ENCODE measurements at regions not wholly inside any gene's neighbourhood (a gene's known extent, or its start where the extent isn't known, plus 50 kb on each side); places are given as distances from the start of the nearest gene placed in this dataset.

DNA sequence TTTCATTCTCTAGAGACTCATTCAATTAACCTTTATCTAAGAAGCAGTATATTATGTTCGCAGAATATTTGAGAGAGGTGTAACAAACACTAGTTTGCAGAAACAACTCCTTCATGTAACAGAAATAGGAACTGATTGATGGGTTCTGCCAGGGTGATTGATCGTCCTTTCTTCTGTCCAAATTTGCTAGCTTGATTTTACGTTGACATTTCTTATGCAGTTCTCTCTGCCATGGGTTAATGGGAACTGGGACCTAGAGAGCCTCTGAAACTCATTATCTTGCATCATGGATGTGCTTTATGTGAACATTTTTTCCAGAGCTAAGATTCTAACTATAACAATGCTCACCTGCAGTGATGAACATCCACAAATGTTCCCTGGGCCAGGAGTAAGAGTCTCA is 107.0 kb downstream of the SLC24A2 start:
- no peaks in the 10 kb centered on the region for H4K20me1 ChIP-seq (ENCODE audit: insufficient read depth, low read length)
- TF ChIP-seq EZH2phosphoT487 (IDR thresholded peaks at IDR 0.05; ENCODE audit: low read length) (no peak), EZH2 (optimal IDR thresholded peaks at IDR 0.05; ENCODE audit: low read depth, low read length) (no peak)
- TF ChIP-seq, protein P1, sequence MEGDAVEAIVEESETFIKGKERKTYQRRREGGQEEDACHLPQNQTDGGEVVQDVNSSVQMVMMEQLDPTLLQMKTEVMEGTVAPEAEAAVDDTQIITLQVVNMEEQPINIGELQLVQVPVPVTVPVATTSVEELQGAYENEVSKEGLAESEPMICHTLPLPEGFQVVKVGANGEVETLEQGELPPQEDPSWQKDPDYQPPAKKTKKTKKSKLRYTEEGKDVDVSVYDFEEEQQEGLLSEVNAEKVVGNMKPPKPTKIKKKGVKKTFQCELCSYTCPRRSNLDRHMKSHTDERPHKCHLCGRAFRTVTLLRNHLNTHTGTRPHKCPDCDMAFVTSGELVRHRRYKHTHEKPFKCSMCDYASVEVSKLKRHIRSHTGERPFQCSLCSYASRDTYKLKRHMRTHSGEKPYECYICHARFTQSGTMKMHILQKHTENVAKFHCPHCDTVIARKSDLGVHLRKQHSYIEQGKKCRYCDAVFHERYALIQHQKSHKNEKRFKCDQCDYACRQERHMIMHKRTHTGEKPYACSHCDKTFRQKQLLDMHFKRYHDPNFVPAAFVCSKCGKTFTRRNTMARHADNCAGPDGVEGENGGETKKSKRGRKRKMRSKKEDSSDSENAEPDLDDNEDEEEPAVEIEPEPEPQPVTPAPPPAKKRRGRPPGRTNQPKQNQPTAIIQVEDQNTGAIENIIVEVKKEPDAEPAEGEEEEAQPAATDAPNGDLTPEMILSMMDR (IDR thresholded peaks at IDR 0.05; ENCODE audit: low read length) = no peak

DNA sequence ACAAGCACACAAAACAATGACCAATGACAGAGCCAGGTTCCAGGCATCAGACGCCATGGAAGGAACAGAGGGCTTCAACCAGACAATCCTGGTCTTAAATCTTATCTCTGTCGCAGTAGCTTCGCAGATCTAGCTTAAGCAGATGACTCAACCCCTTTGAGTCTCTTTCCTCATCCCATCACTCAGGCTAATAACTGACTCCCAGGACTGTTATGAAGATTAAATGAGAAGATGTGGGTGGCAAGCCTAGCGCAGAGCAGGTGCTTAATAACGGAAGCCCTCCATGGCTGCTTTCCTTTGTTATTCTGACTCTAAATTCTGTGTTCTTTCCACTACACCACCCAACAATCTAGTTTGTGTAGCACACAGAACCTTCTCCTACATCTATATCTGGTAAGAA is 110.9 kb downstream of the SLC24A2 start:
- Histone ChIP-seq H3K27ac (ENCODE audit: low read length) (no peak overlapping the region), H3K4me2 (ENCODE audit: low read depth, low read length) (no peak overlapping the region), H3F3A (ENCODE audit: insufficient read depth, low read length) (no peaks in the 10 kb centered on the region), H3K79me2 (ENCODE audit: low read length) (no peaks in the 10 kb centered on the region), H3K4me3 (ENCODE audit: low read length) (no peak overlapping the region), H4K20me1 (ENCODE audit: insufficient read depth, low read length) (no peaks in the 10 kb centered on the region), H3K9ac (ENCODE audit: low read length) (no peak overlapping the region), H2AFZ (ENCODE audit: low read length) (no peak overlapping the region), H3K4me1 (ENCODE audit: low read length) (no peaks in the 10 kb centered on the region), H3K9me3 (replicated peaks; ENCODE audit: insufficient read depth, low read length) (no peaks in the 10 kb centered on the region), H3K27me3 (replicated peaks; ENCODE audit: insufficient read depth, low read length) (no peaks in the 10 kb centered on the region), H3K9me2 (replicated peaks; ENCODE audit: insufficient read depth, low read length) (no peaks in the 10 kb centered on the region), H3K36me3 (replicated peaks; ENCODE audit: insufficient read depth, low read length) (no peaks in the 10 kb centered on the region)
- DNase-seq = no peak
- TF ChIP-seq, protein P1 (IDR thresholded peaks at IDR 0.05; ENCODE audit: low read length) = no peak
- TF ChIP-seq EZH2 (optimal IDR thresholded peaks at IDR 0.05; ENCODE audit: low read depth, low read length) (no peak), EZH2phosphoT487 (IDR thresholded peaks at IDR 0.05; ENCODE audit: low read length) (no peak)

More for the DNA sequence above, 107.0 kb downstream of the SLC24A2 start:
- Histone ChIP-seq H2AFZ (ENCODE audit: low read length) (no peak overlapping the region), H3F3A (ENCODE audit: insufficient read depth, low read length) (no peaks in the 10 kb centered on the region), H3K79me2 (ENCODE audit: low read length) (no peaks in the 10 kb centered on the region), H3K27ac (ENCODE audit: low read length) (no peak overlapping the region), H3K9me3 (replicated peaks; ENCODE audit: insufficient read depth, low read length) (no peaks in the 10 kb centered on the region), H3K4me3 (ENCODE audit: low read length) (no peak overlapping the region), H3K27me3 (replicated peaks; ENCODE audit: insufficient read depth, low read length) (no peaks in the 10 kb centered on the region), H3K4me1 (ENCODE audit: low read length) (no peaks in the 10 kb centered on the region), H3K9me2 (replicated peaks; ENCODE audit: insufficient read depth, low read length) (no peaks in the 10 kb centered on the region), H3K9ac (ENCODE audit: low read length) (no peak overlapping the region), H3K36me3 (replicated peaks; ENCODE audit: insufficient read depth, low read length) (no peaks in the 10 kb centered on the region), H3K4me2 (ENCODE audit: low read depth, low read length) (no peak overlapping the region)
- DNase-seq = no peak

- H3K27ac ChIP-seq (ENCODE audit: low read length) = no peak overlapping the region
- no peaks in the 10 kb centered on the region for H3K27me3 ChIP-seq (replicated peaks; ENCODE audit: insufficient read depth, low read length)
These were observed 113.3 kb downstream of the SLC24A2 start for GRCh38 chr9:19675492-19675891.

More at GRCh38 chr9:19675492-19675891, 113.3 kb downstream of the SLC24A2 start:
- no peaks in the 10 kb centered on the region for H3K79me2 ChIP-seq (ENCODE audit: low read length)
- no peak overlapping the region for H3K4me2 ChIP-seq (ENCODE audit: low read depth, low read length)
- no peak for DNase-seq
- TF ChIP-seq EZH2phosphoT487 (IDR thresholded peaks at IDR 0.05; ENCODE audit: low read length) = no peak
- TF ChIP-seq, protein P1 (IDR thresholded peaks at IDR 0.05; ENCODE audit: low read length) = no peak
- no peak overlapping the region for H3K4me3 ChIP-seq (ENCODE audit: low read length)
- no peaks in the 10 kb centered on the region for H3K9me2 ChIP-seq (replicated peaks; ENCODE audit: insufficient read depth, low read length)
- no peaks in the 10 kb centered on the region for H3K4me1 ChIP-seq (ENCODE audit: low read length)
- no peaks in the 10 kb centered on the region for H3K9me3 ChIP-seq (replicated peaks; ENCODE audit: insufficient read depth, low read length)
- H3K9ac ChIP-seq (ENCODE audit: low read length) = no peak overlapping the region
- H3F3A ChIP-seq (ENCODE audit: insufficient read depth, low read length) = no peaks in the 10 kb centered on the region
- H2AFZ ChIP-seq (ENCODE audit: low read length) = no peak overlapping the region
- no peaks in the 10 kb centered on the region for H3K36me3 ChIP-seq (replicated peaks; ENCODE audit: insufficient read depth, low read length)
- no peaks in the 10 kb centered on the region for H4K20me1 ChIP-seq (ENCODE audit: insufficient read depth, low read length)

Measured in MM.1S (cell line).